ENCODE measurements at regions not wholly inside any gene's neighbourhood (a gene's known extent, or its start where the extent isn't known, plus 50 kb on each side); places are given as distances from the start of the nearest gene placed in this dataset.
"Not testable (repeated sequence)": the region's sequence is repeated elsewhere in the genome, so short reads cannot be mapped to it uniquely, and the experiment has no call there.

DNA sequence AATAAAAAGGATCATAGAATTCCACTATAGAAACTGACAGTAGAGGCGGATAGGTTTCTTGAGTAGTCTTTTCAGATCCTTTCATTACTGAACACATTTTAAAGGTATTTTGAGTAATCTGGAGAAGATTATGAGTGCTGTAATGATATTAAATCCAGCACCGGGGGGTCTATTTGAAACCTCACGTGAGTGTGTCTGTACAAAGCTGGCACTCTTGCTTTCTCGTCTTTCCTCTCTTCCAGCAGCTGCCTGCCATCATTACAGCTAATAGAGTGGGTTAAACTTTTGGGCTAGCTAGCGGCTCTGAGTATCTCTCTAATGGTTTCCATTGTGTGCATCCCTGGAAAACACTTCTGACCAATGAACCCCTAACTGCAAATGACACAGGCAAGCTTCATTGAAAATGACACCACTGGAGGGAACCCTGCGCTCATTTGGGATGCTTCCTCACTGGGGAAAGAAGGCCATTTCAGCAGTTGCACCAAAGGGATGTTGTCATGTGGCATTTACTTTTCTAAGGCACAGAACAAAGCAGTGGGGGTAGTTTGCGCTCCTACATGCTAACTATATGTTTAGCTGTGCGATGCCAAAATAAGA is 101.0 kb downstream of the HRH4 start:
- no peak for DNase-seq (ENCODE audit: low read depth in 2 of 2)

DNA sequence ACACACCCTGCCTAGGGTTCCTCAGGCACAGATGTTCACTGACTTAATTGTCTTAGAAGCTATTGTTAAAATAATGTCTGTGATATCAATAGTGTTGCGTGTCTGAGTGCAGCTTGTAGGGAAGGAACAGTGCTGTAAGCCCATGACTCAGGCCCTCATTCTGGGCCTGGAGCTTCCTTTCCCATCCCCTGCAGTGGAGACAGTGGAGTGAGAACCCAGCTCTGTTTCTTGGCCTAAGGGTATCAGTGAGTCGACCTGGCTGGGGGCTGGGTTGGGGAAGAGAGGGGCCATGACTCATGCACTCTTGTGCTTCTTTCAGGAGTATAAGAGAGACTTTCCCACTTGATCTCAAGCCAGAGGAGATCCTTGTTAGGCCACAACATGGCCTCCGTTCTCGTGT is 106.8 kb downstream of the HRH4 start:
- DNase-seq (ENCODE audit: low read depth in 2 of 2), result no peak

DNA sequence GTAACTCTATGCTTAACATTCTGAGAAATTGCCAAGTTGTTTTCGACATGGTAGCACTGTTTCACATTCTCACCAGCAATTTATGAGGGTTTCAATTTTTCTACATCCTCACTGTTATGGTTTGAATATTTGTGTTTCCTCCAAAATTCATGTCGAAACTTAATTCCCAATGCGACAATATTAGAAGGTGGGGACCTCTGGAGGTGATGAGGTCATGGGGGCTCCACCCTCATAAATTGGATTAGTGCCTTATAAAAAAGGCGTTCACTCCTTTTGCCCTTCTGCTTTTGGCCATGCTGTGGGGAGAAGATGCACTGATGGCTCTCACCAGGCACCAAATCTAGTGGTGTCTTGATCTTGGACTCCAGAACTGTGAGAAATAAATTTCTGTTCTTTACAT is 110.3 kb downstream of the HRH4 start:
- DNase-seq (ENCODE audit: low read depth in 2 of 2), result no peak

DNA sequence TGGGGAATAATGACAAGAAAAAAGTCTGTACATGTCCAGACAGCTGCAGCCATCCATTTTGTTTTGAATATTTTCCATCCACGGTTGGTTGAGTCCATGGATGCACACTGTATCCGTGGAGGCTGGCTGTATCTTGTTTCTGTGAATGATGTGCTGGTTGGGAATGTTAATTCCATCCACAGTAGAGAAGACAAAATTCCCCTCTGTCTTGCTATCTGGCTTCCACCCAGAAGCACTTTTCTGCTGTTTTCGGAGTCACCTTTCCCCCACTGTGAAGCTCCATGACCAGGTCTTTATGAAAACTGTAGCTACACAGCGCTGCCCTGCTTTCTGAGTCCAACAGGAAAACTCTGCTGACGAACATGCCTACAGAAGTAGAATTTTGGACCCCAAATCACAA is 122.3 kb downstream of the HRH4 start:
- no peak for DNase-seq (ENCODE audit: low read depth in 2 of 2)

DNA sequence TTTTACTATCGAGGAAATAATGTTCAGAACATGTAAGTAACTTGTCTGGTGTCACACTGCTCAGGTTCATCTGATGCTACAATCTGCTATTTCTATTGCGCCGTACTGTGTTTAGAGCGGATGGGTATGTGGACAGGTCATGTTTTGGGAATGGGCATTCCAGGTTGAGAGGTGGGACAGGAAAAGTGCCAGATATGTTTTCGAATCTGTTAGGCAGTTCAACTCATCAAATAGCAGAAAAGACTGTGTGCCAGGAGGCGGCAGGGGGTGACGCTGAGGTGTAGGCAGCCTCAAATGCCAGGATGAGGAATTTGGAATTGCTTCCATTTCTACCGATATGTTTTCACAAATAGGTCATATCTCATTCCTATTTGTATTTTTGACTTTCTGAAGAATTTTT is 123.8 kb downstream of the HRH4 start:
- no peak for DNase-seq (ENCODE audit: low read depth in 2 of 2)

DNA sequence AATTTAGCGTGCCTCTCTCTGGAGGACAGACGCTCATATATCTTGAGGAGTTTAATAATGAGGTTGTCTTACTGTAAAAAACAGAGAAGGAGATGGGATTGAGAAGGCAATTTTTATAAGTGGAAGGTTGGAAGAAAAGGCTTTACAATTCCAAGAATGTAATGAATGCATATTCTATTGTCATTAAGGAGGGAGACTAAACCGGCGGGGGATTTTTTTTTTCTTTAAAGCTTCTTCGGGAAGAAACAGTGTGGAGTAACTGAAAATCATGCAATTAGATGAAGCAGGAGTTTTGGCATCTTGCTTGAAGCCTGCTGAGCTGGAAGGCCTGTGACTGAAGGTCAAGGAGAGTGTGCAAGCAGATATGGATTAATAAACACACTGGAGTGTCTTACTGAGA is 124.4 kb downstream of the HRH4 start:
- DNase-seq (ENCODE audit: low read depth in 2 of 2), result no peak

DNA sequence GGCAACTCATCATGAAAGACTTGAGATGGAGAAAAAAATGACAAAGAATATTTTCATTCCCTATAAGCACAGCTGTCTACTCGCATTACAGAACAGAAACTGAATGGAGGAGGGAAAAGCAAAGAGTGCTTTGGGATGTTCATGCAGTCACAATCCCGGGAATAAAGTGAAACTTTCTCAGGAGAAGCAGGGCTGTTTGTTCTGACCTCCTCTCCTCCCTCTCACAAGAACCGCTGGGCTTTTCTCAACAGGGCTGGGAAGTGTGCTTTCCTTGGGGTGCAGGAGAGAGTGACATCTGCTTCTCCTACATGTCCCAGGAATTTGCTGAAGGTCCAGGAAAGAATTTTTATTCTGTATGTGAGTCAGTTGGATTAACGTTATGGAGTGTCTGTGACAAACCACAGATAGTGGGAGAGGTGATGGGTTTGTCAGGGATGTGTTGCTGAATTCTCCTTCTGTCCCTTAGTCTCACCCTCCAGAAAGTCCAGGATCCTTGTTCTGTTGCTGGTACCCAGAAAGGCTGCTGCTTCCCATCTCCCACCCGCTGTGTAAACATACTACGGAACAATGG is 125.6 kb downstream of the HRH4 start:
- DNase-seq (ENCODE audit: low read depth in 2 of 2), result no peak

DNA sequence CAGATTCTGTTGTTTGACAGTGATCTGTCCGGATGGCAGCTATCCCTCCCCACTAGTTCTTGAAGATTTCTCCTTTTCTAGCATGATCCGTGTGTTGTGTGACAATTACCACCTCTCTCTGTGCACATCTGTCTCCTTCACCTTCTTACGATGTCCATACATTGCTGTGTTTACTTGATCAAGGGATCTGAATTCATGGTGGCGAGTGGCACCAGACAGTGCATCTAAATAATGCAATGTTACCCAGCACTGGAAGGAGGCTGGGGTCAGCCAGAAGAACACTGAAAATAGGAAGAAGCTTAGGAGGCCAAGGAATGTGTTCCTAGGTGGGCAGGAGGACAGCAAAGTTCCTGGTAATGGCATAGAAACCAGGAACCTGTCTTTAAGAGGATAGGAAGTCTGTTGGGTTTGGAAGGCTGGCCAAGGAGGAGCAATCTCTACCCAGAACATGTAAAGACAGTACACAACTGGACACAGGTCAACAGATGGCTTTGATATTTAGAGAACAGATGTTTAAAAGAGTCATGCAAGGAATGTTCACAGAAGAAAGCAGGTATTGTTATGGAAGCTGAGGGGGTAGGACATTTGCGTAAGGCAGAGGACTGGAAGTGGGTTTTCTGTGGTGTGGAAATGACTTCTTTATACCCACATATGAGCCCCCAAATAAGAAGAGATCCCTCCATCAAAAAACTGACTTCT is 126.4 kb downstream of the HRH4 start:
- no peak for DNase-seq (ENCODE audit: low read depth in 2 of 2)

DNA sequence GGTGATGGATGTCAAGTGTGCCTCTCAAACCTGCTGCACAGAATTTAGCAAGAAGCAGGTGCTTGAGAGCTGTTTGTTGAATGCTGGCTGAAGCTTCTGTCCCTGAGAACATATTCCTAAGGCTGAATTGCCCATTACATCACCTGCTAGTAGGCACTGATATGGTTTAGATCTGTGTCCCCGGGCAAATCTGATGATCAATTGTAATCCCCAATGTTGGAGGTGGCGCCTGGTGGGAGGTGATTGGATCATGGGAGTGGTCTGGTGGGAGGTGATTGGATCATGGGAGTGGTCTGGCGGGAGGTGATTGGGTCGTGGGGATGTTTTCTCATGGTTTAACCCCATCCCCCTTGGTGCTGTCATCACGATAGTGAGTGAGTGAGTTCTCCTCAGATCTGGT is 128.0 kb downstream of the HRH4 start:
- DNase-seq (ENCODE audit: low read depth in 2 of 2), result no peak

DNA sequence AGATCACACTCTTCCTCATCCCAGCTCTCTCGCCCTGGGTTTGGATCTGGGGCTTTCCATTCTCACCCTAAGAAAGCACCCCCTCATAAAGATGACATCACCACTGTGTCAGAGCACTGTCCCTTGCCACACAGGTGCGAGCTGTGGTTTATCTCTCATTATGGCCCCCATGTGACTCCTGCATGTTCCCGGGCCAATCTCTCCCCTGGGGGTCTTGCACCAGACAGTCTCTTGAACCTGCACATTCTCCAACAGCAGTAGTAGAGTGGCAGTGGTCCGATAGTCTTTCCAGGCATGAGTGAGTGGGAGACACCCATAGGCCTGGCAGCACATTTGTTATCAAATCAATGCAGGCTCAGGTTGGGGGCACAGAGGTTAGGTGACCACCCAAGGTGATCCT is 130.5 kb downstream of the HRH4 start:
- no peak for DNase-seq (ENCODE audit: low read depth in 2 of 2)

DNA sequence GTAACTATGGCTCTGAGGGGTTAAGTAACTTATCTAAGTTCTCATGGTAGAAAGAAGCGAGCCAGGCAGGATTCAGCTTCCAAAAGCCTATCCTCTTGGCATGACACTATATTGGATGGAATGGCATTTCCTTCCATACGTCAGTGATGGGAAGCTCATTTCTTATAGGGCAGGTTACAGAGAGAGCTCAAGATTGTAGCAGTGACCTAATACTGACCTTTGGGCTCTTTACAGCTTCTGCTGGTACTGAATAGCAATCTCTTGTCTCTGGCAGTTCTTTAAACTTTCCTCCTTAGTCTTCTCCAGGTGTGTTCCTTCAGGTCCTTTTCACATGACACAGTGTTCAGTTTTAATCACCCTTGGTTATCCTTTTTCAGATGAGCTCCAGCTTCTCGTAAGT is 133.0 kb downstream of the HRH4 start:
- DNase-seq (ENCODE audit: low read depth in 2 of 2), result no peak

DNA sequence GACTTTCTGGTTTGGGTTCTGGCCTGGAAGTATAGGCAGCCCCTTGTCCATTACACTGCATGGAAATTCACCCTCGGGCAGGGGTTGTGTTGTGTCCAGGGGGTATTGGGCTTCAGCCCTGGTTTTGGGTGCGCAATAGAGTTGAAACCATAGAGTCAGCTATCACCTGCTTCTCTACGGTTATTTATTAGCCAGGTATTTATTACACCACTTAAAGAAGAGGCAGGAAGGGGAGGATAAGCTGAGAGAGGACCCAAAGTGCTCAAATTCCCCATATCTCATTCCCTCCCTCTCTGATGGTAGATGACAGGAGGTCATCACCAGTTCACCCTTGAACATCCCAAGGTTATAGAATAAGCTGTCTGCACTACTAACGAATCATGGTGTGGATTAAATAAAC is 133.4 kb downstream of the HRH4 start:
- no peak for DNase-seq (ENCODE audit: low read depth in 2 of 2)

DNA sequence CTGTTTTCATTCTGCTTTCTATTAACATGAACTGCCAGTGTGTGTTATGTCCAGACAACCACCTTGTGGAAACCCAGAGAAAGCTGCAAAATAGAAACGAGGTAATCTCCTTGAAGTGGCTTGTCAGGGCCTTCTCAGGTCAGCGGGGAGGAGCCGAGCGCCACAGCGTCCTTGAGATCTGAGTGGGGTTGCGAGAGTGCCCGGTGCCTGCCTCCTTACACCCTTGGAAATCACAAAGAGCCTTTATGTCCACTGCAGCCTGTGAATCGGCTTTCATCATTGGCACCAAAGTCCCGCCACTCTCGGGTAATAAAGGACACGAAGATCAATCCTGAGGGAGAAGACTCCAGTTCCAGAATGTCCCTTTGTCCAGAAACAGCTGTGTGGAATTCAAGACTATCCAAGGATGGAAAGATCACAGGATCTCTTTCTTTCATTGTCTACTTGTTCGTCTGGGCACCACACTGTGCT is 135.2 kb downstream of the HRH4 start:
- DNase-seq (ENCODE audit: low read depth in 2 of 2), result no peak

DNA sequence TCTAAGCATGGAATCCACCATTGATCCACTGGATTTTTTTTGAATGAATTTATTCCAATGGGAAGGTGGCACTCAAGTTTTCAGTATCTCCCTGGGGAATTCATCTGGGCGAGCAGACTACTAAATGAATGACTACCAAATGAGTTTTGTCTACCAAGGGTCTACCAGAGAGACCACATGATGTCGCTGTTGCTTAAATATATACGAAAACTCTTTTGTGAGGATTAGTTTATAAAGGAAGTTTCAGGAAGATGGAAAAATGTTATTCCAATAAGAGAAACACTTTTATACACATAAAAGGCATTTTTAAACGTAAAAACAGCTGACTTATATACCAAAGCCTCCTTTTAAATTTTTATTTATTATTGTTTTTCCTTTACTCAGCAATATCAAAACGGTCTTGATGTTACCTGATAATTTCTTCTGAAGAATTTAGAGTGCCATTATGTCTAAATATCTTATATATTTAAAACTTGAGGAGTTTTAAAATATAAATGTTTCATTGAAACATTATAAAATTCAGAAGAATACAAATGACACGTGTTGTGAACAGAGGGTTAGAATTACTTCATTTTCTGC is 139.7 kb downstream of the HRH4 start:
- DNase-seq (ENCODE audit: low read depth in 2 of 2), result no peak

DNA sequence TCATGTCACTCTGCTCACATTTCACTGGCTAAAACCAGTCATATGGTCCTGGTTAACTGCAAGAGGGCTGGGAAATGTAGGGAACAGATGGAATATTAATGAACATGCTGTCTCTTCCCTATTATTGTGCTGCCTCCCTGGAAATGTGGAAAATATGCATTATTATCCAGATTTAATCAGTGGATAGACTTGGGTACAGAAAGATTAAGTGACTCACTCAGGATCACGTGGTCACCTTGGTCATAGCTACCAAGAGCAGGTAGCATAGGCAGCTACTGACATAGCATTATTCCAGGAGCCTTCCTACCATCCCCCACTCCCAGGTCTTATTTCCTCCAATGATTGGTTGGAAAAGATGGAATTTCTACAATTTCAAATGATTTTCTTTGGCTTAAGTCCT is 141.1 kb downstream of the HRH4 start:
- no peak for DNase-seq (ENCODE audit: low read depth in 2 of 2)

DNA sequence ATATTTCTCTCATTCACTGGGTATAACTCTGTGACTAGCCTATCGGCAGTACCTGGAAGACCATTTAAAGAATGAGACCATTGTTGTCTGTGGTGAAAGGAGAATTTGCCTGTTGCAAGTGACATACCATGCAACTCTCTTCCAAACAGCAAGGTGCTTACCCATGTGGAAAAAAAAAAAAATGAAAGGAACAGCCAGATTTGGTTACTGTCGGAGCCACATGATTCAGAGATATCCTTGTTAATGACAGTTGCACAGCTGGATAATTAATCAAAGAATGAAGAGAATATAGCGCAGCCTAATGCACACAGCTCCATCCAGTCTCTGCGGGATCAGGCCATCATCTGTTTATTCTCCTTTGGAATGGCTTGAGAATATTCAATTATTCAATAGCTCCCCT is 141.8 kb downstream of the HRH4 start:
- no peak for DNase-seq (ENCODE audit: low read depth in 2 of 2)

DNA sequence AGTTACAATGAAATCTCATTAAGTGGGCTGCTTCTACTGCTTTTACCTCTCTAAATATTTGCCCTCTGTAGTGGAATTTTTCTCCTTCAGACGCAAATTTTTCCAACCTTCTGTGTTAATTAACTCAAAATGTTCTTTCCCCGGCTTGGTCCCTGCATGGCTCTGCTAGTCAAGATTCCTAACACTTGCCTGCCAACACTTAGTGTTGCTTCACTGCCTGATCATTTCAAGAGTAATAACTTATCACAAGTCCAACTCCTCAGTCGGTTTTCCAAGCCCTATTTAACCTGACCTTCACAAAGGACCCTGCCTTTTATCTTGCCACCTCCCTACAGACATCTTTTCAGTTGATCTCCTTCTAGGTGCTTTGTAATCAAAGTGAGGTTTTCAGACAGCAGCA is 142.7 kb downstream of the HRH4 start:
- DNase-seq (ENCODE audit: low read depth in 2 of 2), result no peak

DNA sequence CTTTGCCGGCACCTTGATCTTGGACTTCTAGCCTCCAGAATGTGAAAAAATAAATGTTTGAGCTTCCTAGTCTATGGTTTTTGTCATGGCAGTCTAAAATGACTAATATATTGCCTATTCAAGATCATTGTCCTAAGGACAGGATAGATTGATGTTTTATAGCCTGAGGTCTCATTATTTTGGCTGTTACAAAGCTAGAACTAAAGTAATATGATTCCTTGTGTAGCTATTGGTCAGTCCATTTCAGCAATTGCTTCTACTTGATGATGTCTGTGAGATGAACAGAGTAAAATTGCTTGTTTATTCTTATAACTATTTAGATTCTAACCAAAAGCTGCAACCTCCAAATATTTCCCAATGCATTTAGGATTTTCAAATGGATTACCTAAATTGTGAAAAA is 145.0 kb downstream of the HRH4 start:
- no peak for DNase-seq (ENCODE audit: low read depth in 2 of 2)

DNA sequence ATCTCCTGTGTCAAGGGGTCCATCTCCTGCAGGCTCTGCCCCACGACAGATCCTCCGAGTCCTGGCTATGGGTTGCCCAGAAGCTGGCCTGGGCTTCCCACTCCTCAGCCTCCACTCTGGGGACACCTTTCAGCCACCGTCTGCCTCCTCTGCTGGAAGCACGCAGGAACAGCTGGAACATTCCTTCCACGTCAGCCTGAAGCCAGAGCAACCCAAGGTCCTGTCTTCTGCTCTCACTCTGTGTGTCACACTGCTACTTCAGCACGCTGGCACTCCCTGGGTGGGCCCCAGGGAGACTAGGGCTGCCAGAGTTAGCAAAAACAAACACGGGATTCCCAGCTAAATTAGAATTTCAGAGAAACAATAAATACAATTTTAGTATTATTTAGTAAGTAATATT is 148.8 kb downstream of the HRH4 start:
- no peak for DNase-seq (ENCODE audit: low read depth in 2 of 2)

DNA sequence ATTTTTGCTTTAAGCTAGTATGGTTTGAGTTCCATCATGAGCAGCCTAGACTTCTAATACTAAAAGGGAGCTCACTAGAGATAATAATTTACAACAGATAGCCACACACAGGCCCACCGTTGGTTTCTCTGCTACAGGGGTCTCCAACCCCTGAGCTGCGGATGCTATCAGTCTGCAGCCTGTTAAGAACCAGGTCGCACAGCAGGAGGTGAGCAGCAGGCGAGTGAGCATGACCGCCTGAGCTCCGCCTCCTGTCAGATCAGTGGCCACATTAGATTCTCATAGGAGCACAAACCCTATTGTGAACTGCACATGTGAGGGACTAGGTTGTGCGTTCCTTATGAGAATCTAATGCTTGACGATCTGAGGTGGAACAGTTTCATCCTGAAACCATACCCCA is 150.6 kb downstream of the HRH4 start:
- no peak for DNase-seq (ENCODE audit: low read depth in 2 of 2)

DNA sequence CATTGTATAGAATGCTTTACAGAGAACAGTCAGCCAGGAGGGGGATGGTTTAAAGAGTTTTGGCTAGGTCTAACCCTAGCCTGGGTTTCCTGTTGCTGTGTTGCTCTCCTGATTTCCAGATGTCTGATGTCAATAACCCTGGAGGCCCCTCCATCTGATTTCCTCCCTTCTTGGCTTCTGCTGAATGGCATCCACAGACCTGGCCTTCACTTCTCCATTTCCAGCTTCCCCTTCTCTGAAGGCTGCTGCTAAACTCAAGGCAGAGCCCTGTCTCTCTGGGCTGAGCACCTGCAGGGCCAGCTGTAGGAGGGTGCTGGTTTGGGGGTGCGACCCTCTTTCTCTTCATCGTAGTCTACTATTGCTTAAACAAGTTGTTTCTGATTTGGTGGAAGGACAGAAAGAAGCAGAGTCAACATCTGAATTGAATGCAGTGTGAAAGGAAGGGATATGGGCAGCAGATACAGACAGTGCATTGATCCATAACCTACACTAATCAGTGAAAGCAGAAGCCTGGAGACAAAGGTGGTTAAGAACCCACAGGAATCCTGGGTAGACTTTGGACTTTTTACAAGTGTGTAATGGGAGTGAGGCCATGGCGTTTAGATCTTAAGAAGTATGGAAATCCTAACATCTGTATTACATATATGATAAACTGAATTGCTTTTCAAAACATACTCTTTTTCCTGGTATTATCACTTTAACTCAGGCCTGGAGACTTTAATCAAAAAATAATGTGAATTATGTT is 153.6 kb downstream of the HRH4 start:
- DNase-seq (ENCODE audit: low read depth in 2 of 2), result no peak

DNA sequence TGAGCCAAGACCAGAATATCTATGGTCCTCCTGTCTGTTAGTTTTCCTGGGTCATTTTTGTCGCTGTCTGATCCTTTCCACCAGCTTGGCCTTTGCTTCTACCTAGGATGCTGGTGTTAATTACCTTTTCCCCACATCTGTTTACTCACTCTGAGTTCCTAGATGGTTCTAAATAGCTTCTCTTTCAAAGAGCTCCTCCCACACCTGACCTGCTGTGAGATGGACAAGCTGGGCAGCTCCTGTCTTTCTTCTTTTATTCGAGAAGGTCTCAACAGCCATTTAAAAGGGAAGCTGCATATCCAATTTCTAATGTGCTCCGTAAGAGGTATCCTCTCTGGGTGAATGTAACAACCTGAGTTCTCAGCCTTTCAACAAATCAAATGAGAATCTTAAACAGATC is 156.2 kb downstream of the HRH4 start:
- DNase-seq (ENCODE audit: low read depth in 2 of 2), result no peak

DNA sequence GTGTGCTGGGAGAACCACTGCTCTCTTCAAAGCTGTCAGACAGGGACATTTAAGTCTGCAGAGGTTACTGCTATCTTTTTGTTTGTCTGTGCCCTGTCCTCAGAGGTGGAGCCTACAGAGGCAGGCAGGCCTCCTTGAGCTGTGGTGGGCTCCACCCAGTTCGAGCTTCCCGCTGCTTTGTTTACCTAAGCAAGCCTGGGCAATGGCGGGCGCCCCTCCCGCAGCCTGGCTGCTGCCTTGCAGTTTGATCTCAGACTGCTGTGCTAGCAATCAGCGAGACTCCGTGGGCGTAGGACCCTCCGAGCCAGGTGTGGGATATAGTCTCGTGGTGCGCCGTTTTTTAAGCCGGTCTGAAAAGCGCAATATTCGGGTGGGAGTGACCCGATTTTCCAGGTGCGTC is 164.0 kb downstream of the HRH4 start:
- not testable (repeated sequence) for DNase-seq (ENCODE audit: low read depth in 2 of 2)

Measured in stimulated activated CD4-positive, alpha-beta T cell treated with anti-CD3 and anti-CD28 coated beads, Interleukin-4, amount 100 ng/mL, for 48 hours (primary cell).